Mesothelial cell of epicardium (in vitro differentiated cells): ENCODE measurements at regions not wholly inside any gene's neighbourhood (a gene's known extent, or its start where the extent isn't known, plus 50 kb on each side); places are given as distances from the start of the nearest gene placed in this dataset.
"Not testable (repeated sequence)": the region's sequence is repeated elsewhere in the genome, so short reads cannot be mapped to it uniquely, and the experiment has no call there.

Experiments used
- DNase-seq, 2 experiments: peaks; one replicate each; pipeline ENCODE4 v3.0.0; 2021; ENCODE audit warnings: low spot score in 2 of 2; ENCODE audit not compliant: unreplicated experiment in 2 of 2
- H3K27ac Mint-ChIP-seq: 2 replicates; pipeline ENCODE4 v1.8.0; 2021; ENCODE audit warnings: mixed read lengths
- H3K27me3 Mint-ChIP-seq: 2 replicates; pipeline ENCODE4 v1.8.0; 2021; ENCODE audit warnings: low read depth, mixed read lengths
- H3K36me3 Mint-ChIP-seq: 2 replicates; pipeline ENCODE4 v1.8.0; 2021; ENCODE audit warnings: mixed read lengths
- H3K4me1 Mint-ChIP-seq: 2 replicates; pipeline ENCODE4 v1.8.0; 2021; ENCODE audit warnings: mixed read lengths
- H3K4me3 Mint-ChIP-seq: 2 replicates; pipeline ENCODE4 v1.8.0; 2021; ENCODE audit warnings: mild to moderate bottlenecking, moderate library complexity, mixed read lengths
- H3K9me3 Mint-ChIP-seq: 2 replicates; pipeline ENCODE4 v1.8.0; 2021; ENCODE audit warnings: mixed read lengths
- TF ChIP-seq, protein P1 (sequence below): fragments of 200-600 bp; sonication (generic); IDR thresholded peaks from one replicate; pipeline ENCODE4 v1.5.0; 2021; ENCODE audit warnings: antibody characterized with exemption; ENCODE audit not compliant: unreplicated experiment

DNA sequence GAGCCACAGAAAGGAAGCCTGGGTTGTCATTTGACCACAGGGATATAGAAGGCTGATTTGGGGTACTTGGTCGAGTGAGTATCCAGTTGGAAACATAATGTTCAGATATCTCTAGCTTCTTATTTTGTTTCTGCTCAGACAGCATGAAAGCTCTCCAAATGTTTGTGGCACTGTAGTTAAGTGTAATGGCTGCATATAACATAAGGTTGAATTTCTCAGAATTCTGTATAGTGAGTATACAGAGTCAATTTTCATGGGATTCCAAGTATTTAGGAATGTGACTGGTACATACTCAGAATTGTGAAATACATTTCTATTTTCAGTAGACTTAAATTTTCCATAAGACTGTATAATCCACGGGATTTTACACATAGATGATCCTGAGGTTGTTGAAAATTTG is 2102.1 kb upstream of the RAG2 start:
- H3K36me3 Mint-ChIP-seq, result no peaks in the 10 kb centered on the region
- no peaks in the 10 kb centered on the region for H3K27me3 Mint-ChIP-seq
- peaks cover 14% of the 10 kb centered on the region for H3K9me3 Mint-ChIP-seq
- TF ChIP-seq, protein P1, sequence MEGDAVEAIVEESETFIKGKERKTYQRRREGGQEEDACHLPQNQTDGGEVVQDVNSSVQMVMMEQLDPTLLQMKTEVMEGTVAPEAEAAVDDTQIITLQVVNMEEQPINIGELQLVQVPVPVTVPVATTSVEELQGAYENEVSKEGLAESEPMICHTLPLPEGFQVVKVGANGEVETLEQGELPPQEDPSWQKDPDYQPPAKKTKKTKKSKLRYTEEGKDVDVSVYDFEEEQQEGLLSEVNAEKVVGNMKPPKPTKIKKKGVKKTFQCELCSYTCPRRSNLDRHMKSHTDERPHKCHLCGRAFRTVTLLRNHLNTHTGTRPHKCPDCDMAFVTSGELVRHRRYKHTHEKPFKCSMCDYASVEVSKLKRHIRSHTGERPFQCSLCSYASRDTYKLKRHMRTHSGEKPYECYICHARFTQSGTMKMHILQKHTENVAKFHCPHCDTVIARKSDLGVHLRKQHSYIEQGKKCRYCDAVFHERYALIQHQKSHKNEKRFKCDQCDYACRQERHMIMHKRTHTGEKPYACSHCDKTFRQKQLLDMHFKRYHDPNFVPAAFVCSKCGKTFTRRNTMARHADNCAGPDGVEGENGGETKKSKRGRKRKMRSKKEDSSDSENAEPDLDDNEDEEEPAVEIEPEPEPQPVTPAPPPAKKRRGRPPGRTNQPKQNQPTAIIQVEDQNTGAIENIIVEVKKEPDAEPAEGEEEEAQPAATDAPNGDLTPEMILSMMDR, result no peak
- DNase-seq, result no peak
- H3K4me3 Mint-ChIP-seq, result no peak overlapping the region
- H3K27ac Mint-ChIP-seq, result no peak overlapping the region
- H3K4me1 Mint-ChIP-seq, result peaks cover 5% of the 10 kb centered on the region

DNA sequence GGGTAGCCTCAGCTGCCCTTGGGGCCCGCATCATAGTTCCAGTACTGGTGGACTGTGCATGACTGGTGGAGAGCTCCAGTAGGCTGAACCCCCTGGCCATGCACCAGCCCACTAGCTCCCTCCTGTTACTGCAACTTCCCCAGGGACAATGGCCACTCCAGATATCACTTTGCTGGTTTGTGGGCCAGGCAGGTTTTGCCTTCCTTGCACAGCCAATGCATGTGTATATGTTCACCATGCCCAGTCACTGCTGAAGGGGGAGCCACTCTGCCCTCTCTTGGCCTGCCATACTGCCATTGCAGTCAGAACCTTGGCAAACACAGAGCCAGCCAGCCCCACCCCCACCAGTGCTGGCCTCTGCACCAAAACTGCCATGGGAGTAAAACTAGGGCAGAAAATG is 2095.3 kb upstream of the RAG2 start:
- TF ChIP-seq, protein P1, result no peak
- peaks cover 13% of the 10 kb centered on the region for H3K4me1 Mint-ChIP-seq
- H3K9me3 Mint-ChIP-seq, result peaks cover 4% of the 10 kb centered on the region
- no peak overlapping the region for H3K4me3 Mint-ChIP-seq
- no peaks in the 10 kb centered on the region for H3K36me3 Mint-ChIP-seq
- no peak for DNase-seq
- no peaks in the 10 kb centered on the region for H3K27me3 Mint-ChIP-seq
- H3K27ac Mint-ChIP-seq, result no peak overlapping the region

DNA sequence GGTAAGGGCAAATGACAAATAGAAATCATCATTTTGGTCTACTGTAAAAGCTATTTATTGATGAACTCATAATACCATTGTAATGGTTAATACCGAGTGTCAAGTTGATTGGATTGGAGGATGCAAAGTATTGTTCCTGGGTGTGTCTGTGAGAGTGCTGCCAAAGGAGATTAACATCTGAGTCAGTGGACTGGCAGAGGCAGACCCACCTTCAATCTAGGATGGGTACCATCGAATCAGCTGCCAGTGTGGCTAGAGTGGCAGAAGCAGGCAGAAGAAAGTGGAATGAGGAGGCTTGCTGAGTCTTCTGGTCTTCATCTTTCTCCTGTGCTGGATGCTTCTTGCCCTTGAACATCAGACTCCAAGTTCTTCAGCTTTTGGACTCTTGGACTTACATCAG is 2092.2 kb upstream of the RAG2 start:
- not testable (repeated sequence) for H3K9me3 Mint-ChIP-seq, H3K4me3 Mint-ChIP-seq, DNase-seq, H3K27ac Mint-ChIP-seq, H3K36me3 Mint-ChIP-seq, H3K27me3 Mint-ChIP-seq
- peaks cover 29% of the 10 kb centered on the region for H3K4me1 Mint-ChIP-seq

DNA sequence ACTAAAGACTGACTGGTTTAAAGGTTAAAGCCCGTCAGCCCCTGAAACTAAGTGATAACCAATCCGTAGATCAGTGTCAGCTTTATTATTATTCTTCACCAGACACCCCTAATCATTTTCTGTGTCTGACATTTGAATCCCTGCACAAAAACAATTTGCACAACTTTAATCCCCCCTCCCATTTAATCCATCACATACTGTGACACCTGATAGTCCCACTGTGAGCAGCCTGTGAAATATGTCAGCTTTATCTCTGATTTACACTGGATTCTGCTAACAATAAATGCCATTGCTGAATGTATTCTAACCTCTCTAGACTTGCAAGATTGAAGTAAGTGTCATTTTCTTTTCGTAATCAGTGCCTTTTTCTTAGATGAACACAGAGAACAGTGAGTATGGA is 2089.0 kb upstream of the RAG2 start:
- Mint-ChIP-seq H3K27me3 (no peaks in the 10 kb centered on the region), H3K36me3 (no peaks in the 10 kb centered on the region), H3K27ac (no peak overlapping the region), H3K9me3 (peaks cover 3% of the 10 kb centered on the region), H3K4me3 (no peak overlapping the region), H3K4me1 (peaks cover 29% of the 10 kb centered on the region)
- TF ChIP-seq, protein P1, result no peak
- DNase-seq, result no peak

DNA sequence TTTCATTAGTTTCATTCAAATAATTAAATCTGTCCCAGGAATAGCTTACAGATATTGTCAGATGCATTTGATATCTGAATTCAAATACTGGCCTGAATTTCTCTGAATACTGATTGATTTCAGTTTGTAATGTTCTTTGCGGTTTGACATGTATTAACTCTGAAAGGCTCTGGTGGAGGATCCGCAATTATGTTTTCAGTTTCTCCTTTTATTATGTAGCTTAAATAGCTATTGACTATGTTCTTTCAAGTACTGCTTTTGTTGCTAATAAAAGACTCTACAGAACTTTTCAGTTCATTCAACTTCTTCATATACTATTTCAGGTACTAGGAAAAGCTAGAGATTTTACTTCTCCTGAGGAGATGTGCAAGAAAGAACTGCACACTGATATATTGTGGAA is 2085.4 kb upstream of the RAG2 start:
- Mint-ChIP-seq H3K36me3 (no peaks in the 10 kb centered on the region), H3K4me3 (no peak overlapping the region), H3K27me3 (no peaks in the 10 kb centered on the region), H3K27ac (no peak overlapping the region), H3K4me1 (peaks cover 29% of the 10 kb centered on the region), H3K9me3 (peaks cover 3% of the 10 kb centered on the region)
- no peak for DNase-seq
- TF ChIP-seq, protein P1, result no peak

DNA sequence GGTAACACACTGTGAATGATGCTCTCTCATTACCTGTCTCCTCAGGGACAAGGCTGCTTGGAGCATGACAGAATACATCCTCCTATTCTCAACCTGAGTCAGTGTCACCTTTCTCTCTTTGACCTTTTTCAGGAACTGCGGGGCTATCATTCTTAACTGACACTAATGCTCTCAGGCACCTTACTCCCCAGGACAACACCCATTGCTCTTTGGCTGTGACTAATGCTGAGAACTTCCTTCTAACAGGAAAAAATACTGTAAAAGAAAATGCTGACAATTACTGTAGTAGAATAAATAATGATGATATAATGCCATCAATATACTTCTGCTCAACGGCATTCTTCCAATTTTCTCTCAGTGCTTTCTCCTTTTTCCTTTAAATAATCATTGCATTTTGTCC is 2082.7 kb upstream of the RAG2 start:
- peaks cover 20% of the 10 kb centered on the region for H3K4me1 Mint-ChIP-seq
- H3K27ac Mint-ChIP-seq, result no peak overlapping the region
- peaks cover 11% of the 10 kb centered on the region for H3K9me3 Mint-ChIP-seq
- DNase-seq, result no peak
- TF ChIP-seq, protein P1, result no peak
- H3K36me3 Mint-ChIP-seq, result no peaks in the 10 kb centered on the region
- H3K4me3 Mint-ChIP-seq, result no peak overlapping the region
- no peaks in the 10 kb centered on the region for H3K27me3 Mint-ChIP-seq
